ENCODE measurements at regions not wholly inside any gene's neighbourhood (a gene's known extent, or its start where the extent isn't known, plus 50 kb on each side); places are given as distances from the start of the nearest gene placed in this dataset.

GRCh38 chr1:221109930-221110329 lies 230.7 kb downstream of the HLX start:
- no peak for DNase-seq

GRCh38 chr1:221117133-221117532 lies 237.9 kb downstream of the HLX start:
- no peak for DNase-seq

- DNase-seq = no peak
These were observed 238.3 kb downstream of the HLX start for GRCh38 chr1:221117548-221117951.

- no peak for DNase-seq
These were observed 239.1 kb downstream of the HLX start for GRCh38 chr1:221118176-221118937.

- DNase-seq = no peak
These were observed 239.7 kb downstream of the HLX start for GRCh38 chr1:221118938-221119320.

DNA sequence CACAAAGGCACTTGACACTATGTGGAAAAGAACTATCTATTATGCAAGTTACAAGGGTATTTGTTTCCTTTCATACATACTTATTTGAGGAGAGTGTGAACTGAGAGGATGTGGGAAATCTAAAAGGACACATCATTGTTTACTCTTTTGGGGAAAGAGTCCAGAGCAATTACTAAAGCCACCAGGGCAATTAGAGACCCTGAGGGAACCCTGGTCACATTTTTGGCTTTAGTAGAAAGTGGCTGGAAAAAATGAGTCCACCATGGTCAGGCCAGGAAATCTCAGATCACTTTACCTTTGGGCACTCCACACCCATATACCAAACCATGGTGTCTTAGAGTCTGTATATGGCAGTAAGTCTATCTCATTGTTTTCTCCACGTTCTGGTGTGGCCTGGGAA lies 243.3 kb downstream of the HLX start:
- DNase-seq = no peak

- DNase-seq = no peak
These were observed 246.7 kb downstream of the HLX start for GRCh38 chr1:221125976-221126375.

GRCh38 chr1:221137666-221138065 lies 258.4 kb downstream of the HLX start:
- DNase-seq = no peak

DNA sequence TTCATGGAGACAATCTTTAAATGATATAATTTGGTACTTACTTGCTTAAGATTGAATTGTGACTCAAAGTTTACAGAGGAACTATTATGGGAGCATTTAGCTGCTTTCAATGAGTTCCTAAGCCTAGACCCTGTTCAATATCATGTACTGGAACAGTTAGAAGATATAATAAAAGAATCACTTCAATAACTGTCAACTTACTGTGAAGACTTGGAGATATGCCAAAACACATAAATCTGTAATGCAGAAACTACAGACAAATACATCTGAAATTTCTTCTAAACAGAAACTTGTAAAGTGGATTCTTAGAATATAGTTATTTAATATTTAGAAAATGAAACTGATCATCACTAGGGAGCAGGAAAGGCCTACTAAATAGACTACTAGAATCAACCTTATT lies 259.3 kb downstream of the HLX start:
- no peak for DNase-seq

- DNase-seq = no peak
These were observed 260.7 kb downstream of the HLX start for GRCh38 chr1:221139991-221140390.

DNA sequence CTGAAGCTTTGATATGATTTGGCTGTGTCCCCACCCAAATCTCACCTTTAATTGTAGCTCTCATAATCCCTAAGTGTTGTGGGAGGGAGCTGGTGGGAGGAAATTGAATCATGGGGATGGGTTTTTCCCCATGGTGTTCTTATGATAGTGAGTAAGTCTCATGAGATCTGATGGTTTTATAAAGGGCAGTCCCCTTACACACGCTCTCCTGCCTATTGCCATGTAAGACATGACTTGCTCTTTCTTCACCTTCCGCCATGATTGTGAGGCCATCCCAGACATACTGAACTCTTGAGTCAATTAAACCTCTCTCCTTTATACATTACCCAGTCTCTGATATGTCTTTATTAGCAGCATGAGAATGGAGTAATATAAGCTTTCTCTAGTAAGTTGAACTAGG lies 261.9 kb downstream of the HLX start:
- no peak for DNase-seq

GRCh38 chr1:221141606-221142285 lies 262.5 kb downstream of the HLX start:
- DNase-seq = no peak

GRCh38 chr1:221148660-221149059 lies 269.4 kb downstream of the HLX start:
- no peak for DNase-seq

- no peak for DNase-seq
These were observed 269.9 kb downstream of the HLX start for GRCh38 chr1:221149111-221149510.

DNA sequence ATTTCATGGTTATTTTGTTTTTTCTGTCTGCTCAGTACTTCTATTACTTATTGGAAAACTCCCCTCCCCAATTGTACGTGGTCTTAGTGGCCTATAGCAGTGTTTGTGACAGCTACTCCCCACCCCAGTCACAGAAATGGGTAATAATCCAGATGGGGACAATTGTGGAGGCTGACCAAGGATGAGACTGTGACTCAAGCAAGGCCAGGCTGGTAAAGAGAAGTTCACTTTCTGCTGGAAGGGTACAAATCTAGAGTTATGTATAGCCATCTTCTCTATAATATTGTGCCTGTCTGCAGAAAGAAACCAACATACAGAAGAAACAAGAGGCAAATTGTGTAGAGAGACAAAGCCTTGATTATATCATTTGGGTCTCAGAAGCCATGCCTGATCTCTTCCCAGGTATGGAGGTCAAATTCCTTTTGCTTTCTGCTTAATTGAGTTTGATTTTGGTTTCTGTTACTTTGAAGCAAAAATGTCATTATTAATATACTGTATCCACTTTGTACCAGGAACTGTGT lies 270.4 kb downstream of the HLX start:
- DNase-seq = no peak

DNA sequence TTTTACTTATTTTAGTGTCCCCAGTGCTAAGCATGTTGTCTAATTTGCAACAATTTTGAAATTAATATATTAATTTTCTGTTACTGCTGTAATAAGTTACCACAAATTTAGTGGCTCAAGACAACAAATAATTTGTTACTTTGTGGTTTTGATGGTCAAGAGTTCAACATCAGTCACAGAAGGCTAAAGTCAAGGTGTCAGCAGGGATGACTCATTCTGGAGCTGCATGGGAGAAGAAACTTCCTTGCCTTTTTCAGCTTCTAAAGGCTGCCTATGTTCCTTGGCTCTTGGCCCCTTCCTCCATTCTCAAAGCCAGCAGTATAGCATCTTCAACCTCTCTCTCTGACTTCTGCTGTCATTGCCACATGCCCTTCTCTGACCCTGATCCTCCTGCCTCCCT lies 271.8 kb downstream of the HLX start:
- no peak for DNase-seq

DNA sequence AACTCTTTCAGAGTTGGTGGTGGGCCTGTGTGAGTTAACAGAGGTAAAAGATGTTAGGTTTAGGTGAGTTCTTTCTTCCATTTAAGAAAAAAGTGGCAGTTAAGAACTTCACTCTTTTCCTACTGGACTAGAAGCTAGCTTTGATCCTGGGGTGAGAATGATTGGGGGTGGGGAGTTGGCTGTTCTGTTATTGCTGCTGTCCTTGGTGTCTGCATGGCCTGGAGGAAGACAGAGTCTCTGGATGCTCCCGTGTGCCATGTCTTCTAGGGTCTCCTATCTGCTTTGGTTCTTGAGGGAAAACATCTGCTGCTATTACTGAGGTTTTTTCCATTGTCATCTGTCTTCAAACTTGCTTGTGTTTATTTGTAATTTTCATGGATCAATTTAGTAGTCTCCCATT lies 275.7 kb downstream of the HLX start:
- no peak for DNase-seq

DNA sequence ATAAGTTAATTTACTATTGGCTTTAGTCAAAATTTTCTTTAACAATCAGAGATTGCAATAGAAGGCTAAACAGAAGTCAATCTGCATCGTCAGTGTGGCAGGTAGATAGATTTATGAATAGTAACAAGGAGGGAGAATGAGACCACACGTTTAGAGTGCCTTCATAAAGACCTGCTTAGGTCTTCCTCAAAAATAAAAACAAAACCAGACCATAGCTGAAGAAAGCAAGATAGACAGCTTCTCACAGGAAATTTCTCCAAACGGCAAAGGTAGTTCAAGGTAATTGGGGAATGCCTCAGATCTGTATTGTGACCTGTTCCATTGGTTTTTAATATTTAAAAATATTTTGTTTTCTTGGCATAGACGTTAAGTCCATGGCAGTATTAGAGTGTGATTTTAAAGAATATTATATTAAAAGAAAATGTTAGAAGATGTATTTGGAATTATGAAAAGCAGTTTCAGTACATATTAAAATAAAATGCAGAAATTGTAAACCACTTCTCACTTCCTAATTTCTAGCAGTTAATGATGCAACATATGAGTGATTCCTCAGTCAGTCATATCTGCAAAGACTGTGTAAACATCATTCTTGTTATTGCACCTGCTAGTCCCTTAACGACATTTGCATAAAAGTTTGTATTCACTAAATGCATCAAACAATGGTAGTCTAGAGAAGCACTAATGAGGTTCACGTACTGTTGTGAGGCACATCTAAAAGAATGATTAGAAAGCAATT lies 278.0 kb downstream of the HLX start:
- DNase-seq = no peak

DNA sequence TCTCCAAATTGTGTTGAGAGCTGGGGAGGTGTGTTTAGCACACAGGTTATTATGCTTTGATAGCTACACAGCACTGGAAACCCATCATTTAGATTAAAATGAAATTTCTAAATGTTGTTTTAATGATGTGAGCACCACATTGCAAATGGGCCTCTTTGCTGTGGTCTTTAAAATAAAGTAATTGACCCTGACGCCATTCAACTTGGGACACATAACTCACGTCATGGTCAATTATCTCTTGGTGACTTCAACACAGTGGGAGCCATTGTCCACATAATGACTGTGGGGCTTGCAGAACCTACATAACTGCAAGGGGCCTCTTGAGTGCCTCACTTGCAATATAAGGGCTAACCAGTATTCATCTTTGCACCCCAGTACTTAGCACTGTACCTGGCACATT lies 280.4 kb downstream of the HLX start:
- DNase-seq = no peak

DNA sequence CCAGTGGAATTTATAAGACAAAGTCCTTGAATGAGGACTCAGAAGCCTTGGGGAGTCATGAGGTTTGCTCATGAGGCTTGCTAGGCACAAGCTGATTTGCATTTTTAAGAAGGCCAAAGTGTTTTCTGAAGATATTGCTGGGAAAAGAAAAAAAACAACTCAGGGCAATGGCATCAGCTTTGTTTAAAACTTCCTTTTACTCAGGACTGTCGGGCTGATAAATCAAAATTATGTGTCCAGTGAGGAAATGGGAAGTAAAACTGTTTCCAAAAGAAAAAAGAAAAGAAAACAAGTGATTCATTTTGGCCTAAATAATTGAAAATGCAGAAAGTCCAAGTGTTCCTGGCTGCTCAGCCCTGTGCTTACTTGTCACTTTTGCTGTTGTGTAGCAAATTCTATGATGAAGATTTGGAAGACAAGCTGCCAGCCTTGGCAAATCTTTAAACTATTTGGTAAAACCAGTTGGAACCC lies 282.4 kb downstream of the HLX start:
- DNase-seq = no peak

GRCh38 chr1:221162352-221162751 lies 283.1 kb downstream of the HLX start:
- DNase-seq = no peak

- DNase-seq = no peak
These were observed 283.7 kb downstream of the HLX start for GRCh38 chr1:221162939-221163338.

GRCh38 chr1:221164029-221164428 lies 284.8 kb downstream of the HLX start:
- no peak for DNase-seq
